ENCODE measurements at regions not wholly inside any gene's neighbourhood (a gene's known extent, or its start where the extent isn't known, plus 50 kb on each side); places are given as distances from the start of the nearest gene placed in this dataset.
"Not testable (repeated sequence)": the region's sequence is repeated elsewhere in the genome, so short reads cannot be mapped to it uniquely, and the experiment has no call there.

DNA sequence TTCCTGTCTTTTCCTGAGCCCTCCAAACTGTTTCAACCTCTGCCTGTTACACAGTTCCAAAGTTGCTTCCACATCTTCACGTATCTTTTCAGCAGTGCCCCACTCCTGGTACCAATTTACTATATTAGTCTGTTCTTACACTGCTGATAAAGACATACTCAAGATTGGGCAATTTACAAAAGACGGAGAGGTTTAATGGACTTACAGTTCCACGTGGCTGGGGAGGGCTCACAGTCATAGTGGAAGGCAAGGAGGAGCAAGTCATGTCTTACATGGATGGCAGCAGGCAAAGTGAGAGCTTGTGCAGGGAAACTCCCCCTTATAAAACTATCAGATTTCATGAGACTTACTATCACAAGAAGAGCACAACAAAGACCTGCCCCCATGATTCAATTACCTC lies 57.3 kb upstream of the NAMPT start:
- H3K4me3 Mint-ChIP-seq, H3K27me3 Mint-ChIP-seq, ATAC-seq, POLR2A ChIA-PET: not testable (repeated sequence)
- Mint-ChIP-seq H3K4me1 (peaks cover 45% of the 10 kb centered on the region), H3K9me3 (ENCODE audit: low read depth) (peaks cover 44% of the 10 kb centered on the region), H3K27ac (peak overlapping the region; percentile 35), H3K36me3 (ENCODE audit: low read depth) (peaks cover 46% of the 10 kb centered on the region)
- peak; percentile 40 for DNase-seq
- intact Hi-C loops (cut with DNase I, micrococcal nuclease) = loop anchor here in 1 of 2 experiments (10.0 kb wide), 1 partner anchor 373 kb away; no protein-coding TSS in a partner anchor
- CTCF ChIA-PET = interaction anchor here (2.1 kb wide), 1 partner anchor 11 kb away, joined by 6 read pairs; no protein-coding TSS in a partner anchor

DNA sequence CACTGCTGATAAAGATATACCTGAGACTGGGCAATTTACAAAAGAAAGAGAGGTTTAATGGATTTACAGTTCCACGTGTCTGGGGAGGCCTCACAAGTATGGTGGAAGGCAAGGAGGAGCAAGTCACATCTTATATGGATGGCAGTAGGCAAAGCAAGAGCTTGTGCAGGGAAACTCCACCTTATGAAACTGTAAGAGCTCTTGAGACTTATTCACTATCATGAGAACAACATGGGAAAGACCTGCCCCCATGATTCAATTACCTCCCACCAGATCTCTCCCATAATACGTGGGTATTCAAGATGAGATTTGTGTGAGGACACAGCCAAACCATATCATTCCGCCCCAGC lies 55.4 kb upstream of the NAMPT start:
- peaks cover 26% of the 10 kb centered on the region for H3K4me1 Mint-ChIP-seq
- peaks cover 50% of the 10 kb centered on the region for H3K9me3 Mint-ChIP-seq (ENCODE audit: low read depth)
- peak overlapping the region; percentile 2 for H3K27ac Mint-ChIP-seq
- H3K36me3 Mint-ChIP-seq (ENCODE audit: low read depth) = peaks cover 49% of the 10 kb centered on the region
- not testable (repeated sequence) for H3K27me3 Mint-ChIP-seq, H3K4me3 Mint-ChIP-seq, DNase-seq, ATAC-seq
- intact Hi-C loops (cut with DNase I, micrococcal nuclease) = loop anchor here in 1 of 2 experiments (10.0 kb wide), 1 partner anchor 375 kb away; no protein-coding TSS in a partner anchor
- ChIA-PET POLR2A (interaction anchor here (0.6 to 0.7 kb wide), 3 partner anchors 19 to 135 kb away, joined by 3 read pairs; no protein-coding TSS in a partner anchor), CTCF (interaction anchor here (1.0 to 2.1 kb wide), 2 partner anchors 9 to 85 kb away, joined by 3 to 6 read pairs; no protein-coding TSS in a partner anchor)

- intact Hi-C loops (cut with DNase I, micrococcal nuclease) = loop anchor here in 1 of 2 experiments (10.0 kb wide), 1 partner anchor 375 kb away; no protein-coding TSS in a partner anchor
- Mint-ChIP-seq H3K27me3 (peaks cover 5% of the 10 kb centered on the region), H3K4me3 (no peak overlapping the region), H3K4me1 (peaks cover 21% of the 10 kb centered on the region), H3K27ac (peak overlapping the region; percentile 3), H3K9me3 (ENCODE audit: low read depth) (peaks cover 48% of the 10 kb centered on the region), H3K36me3 (ENCODE audit: low read depth) (peaks cover 45% of the 10 kb centered on the region)
- no peak for DNase-seq
- ATAC-seq = peak; percentile 40
- POLR2A ChIA-PET = interaction anchor here (0.6 to 0.7 kb wide), 3 partner anchors 20 to 135 kb away, joined by 3 to 5 read pairs (median 3); no protein-coding TSS in a partner anchor
- CTCF ChIA-PET = interaction anchor here (0.7 to 1.0 kb wide), 3 partner anchors 9 to 396 kb away, joined by 3 read pairs; no protein-coding TSS in a partner anchor
These were observed 54.9 kb upstream of the NAMPT start for GRCh38 chr7:106339513-106340246.

DNA sequence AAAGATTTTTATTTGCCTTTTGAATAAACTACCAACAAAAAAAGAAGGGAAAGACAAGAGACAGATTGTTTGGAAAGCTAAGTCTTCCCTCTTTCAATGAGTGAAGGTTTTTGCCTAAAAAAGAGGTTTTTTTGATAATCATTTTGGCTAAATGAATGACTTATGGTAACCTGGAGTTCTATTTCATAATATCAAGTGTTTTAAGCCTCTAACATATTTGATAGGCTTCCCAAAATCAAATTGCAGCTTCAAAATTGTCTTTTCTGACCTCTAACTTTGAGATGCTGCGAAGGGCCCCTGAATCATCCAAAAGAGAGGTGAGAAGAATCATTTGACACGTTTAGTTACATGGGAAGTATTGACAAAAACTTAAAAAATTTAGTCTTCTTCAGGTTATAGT lies 53.0 kb upstream of the NAMPT start:
- DNase-seq (no peak), ATAC-seq (no peak)
- ChIA-PET CTCF (no interaction called here), POLR2A (no interaction called here)
- no peak overlapping the region for H3K27ac Mint-ChIP-seq
- peaks cover 30% of the 10 kb centered on the region for H3K36me3 Mint-ChIP-seq (ENCODE audit: low read depth)
- H3K4me3 Mint-ChIP-seq = no peak overlapping the region
- H3K4me1 Mint-ChIP-seq = peaks cover 6% of the 10 kb centered on the region
- H3K27me3 Mint-ChIP-seq = peaks cover 7% of the 10 kb centered on the region
- intact Hi-C loops (cut with DNase I, micrococcal nuclease) = no loop called here
- H3K9me3 Mint-ChIP-seq (ENCODE audit: low read depth) = peaks cover 37% of the 10 kb centered on the region

DNA sequence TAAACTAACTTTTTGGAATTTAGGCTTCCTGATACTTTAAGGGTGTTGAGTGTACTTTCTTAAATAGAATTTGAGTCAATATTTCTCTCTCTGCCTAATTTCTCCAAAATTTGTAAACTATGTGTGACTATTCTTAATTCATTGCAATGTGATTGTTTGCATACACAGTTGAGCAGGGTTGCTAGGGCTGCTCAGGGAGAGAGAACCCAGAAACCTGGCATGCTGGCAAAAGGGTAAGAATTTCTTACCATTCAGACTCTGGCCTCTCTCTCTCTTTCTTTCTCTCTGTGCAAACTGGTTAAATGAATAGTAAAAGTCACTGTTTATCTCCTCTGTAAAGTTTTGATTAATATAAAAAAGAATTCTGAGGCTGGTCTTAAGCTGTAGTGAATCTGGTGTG lies 51.0 kb upstream of the NAMPT start:
- peaks cover 15% of the 10 kb centered on the region for H3K27me3 Mint-ChIP-seq
- CTCF ChIA-PET = interaction anchor here (1.0 kb wide), 1 partner anchor 10 kb away, joined by 3 read pairs; no protein-coding TSS in a partner anchor

More for the DNA sequence above, 51.0 kb upstream of the NAMPT start:
- Mint-ChIP-seq H3K27ac (no peak overlapping the region), H3K9me3 (ENCODE audit: low read depth) (peaks cover 25% of the 10 kb centered on the region), H3K4me1 (peaks cover 8% of the 10 kb centered on the region), H3K4me3 (no peak overlapping the region), H3K36me3 (ENCODE audit: low read depth) (peaks cover 18% of the 10 kb centered on the region)
- intact Hi-C loops (cut with DNase I, micrococcal nuclease) = no loop called here
- POLR2A ChIA-PET = no interaction called here
- no peak for DNase-seq
- no peak for ATAC-seq

Measured in activated CD4-positive, alpha-beta T cell treated with anti-CD3 and anti-CD28 coated beads for 36 hours (primary cell).